ENCODE measurements at regions not wholly inside any gene's neighbourhood (a gene's known extent, or its start where the extent isn't known, plus 50 kb on each side); places are given as distances from the start of the nearest gene placed in this dataset.
A peak's percentile ranks its signal among the peaks of the same experiment; 100 is the strongest.

- no peak overlapping the region for H3K4me3 Mint-ChIP-seq (ENCODE audit: low read depth, unreplicated experiment)
- peaks cover 10% of the 10 kb centered on the region for H3K9me3 Mint-ChIP-seq (ENCODE audit: low read depth, unreplicated experiment)
- BruUV-seq (replicated peaks): no TSS peak
- CTCF ChIA-PET: interaction anchor here (0.5 kb wide), 1 partner anchor 252 kb away, joined by 4 read pairs; no protein-coding TSS in a partner anchor
- intact Hi-C loops (cut with micrococcal nuclease; ENCODE audit: unreplicated experiment): no loop called here
- no peak for DNase-seq
- no peaks in the 10 kb centered on the region for H3K27me3 Mint-ChIP-seq (ENCODE audit: unreplicated experiment)
- H3K4me1 Mint-ChIP-seq (ENCODE audit: low read depth, unreplicated experiment): peaks cover 9% of the 10 kb centered on the region
- H3K27ac Mint-ChIP-seq (ENCODE audit: unreplicated experiment): no peak overlapping the region
- no peak for TF ChIP-seq CTCF (IDR thresholded peaks at IDR 0.05; ENCODE audit: unreplicated experiment)
- no peaks in the 10 kb centered on the region for H3K36me3 Mint-ChIP-seq (ENCODE audit: insufficient read depth, unreplicated experiment)
These were observed 364.9 kb downstream of the IRS1 start for GRCh38 chr2:226434702-226435101.

GRCh38 chr2:226431288-226431948 is 368.2 kb downstream of the IRS1 start:
- Mint-ChIP-seq H3K4me1 (ENCODE audit: low read depth, unreplicated experiment) (peaks cover 31% of the 10 kb centered on the region), H3K27me3 (ENCODE audit: unreplicated experiment) (no peaks in the 10 kb centered on the region), H3K4me3 (ENCODE audit: low read depth, unreplicated experiment) (no peak overlapping the region), H3K36me3 (ENCODE audit: insufficient read depth, unreplicated experiment) (no peaks in the 10 kb centered on the region), H3K9me3 (ENCODE audit: low read depth, unreplicated experiment) (peaks cover 4% of the 10 kb centered on the region), H3K27ac (ENCODE audit: unreplicated experiment) (no peak overlapping the region)
- no peak for DNase-seq
- BruUV-seq (replicated peaks): no TSS peak
- TF ChIP-seq CTCF (IDR thresholded peaks at IDR 0.05; ENCODE audit: unreplicated experiment): no peak
- CTCF ChIA-PET: no interaction called here
- intact Hi-C loops (cut with micrococcal nuclease; ENCODE audit: unreplicated experiment): no loop called here

- H3K9me3 Mint-ChIP-seq (ENCODE audit: low read depth, unreplicated experiment): no peaks in the 10 kb centered on the region
- intact Hi-C loops (cut with micrococcal nuclease; ENCODE audit: unreplicated experiment): no loop called here
- peaks cover 42% of the 10 kb centered on the region for H3K4me1 Mint-ChIP-seq (ENCODE audit: low read depth, unreplicated experiment)
- H3K36me3 Mint-ChIP-seq (ENCODE audit: insufficient read depth, unreplicated experiment): no peaks in the 10 kb centered on the region
- CTCF ChIA-PET: no interaction called here
- no peak overlapping the region for H3K4me3 Mint-ChIP-seq (ENCODE audit: low read depth, unreplicated experiment)
- no peak for TF ChIP-seq CTCF (IDR thresholded peaks at IDR 0.05; ENCODE audit: unreplicated experiment)
- DNase-seq: no peak
- H3K27ac Mint-ChIP-seq (ENCODE audit: unreplicated experiment): no peak overlapping the region
- no TSS peak for BruUV-seq (replicated peaks)
- no peaks in the 10 kb centered on the region for H3K27me3 Mint-ChIP-seq (ENCODE audit: unreplicated experiment)
These were observed 370.1 kb downstream of the IRS1 start for GRCh38 chr2:226429476-226429875.

- CTCF ChIA-PET: interaction anchor here (0.6 kb wide), 1 partner anchor 48 kb away, joined by 3 read pairs; no protein-coding TSS in a partner anchor
- Mint-ChIP-seq H3K9me3 (ENCODE audit: low read depth, unreplicated experiment) (no peaks in the 10 kb centered on the region), H3K4me3 (ENCODE audit: low read depth, unreplicated experiment) (no peak overlapping the region), H3K36me3 (ENCODE audit: insufficient read depth, unreplicated experiment) (no peaks in the 10 kb centered on the region), H3K27ac (ENCODE audit: unreplicated experiment) (no peak overlapping the region), H3K4me1 (ENCODE audit: low read depth, unreplicated experiment) (peaks cover 56% of the 10 kb centered on the region), H3K27me3 (ENCODE audit: unreplicated experiment) (no peaks in the 10 kb centered on the region)
- no TSS peak for BruUV-seq (replicated peaks)
- intact Hi-C loops (cut with micrococcal nuclease; ENCODE audit: unreplicated experiment): no loop called here
- no peak for TF ChIP-seq CTCF (IDR thresholded peaks at IDR 0.05; ENCODE audit: unreplicated experiment)
- DNase-seq: peak; percentile 18
These were observed 371.9 kb downstream of the IRS1 start for GRCh38 chr2:226427538-226428307.

Data from Calu3 (cell line).